GM12891 (cell line): ENCODE measurements at regions not wholly inside any gene's neighbourhood (a gene's known extent, or its start where the extent isn't known, plus 50 kb on each side); places are given as distances from the start of the nearest gene placed in this dataset.

Experiments
- DNase-seq: peaks from one replicate; pipeline ENCODE4 v3.0.0; 2011; ENCODE audit warnings: low spot score; ENCODE audit not compliant: insufficient read length
- FAIRE-seq: peaks from 2 replicates; lab custom pipeline; 2011; peaks lifted over from hg19 to GRCh38; lab: Jason Lieb, UNC
- PAX5 ChIP-seq: IDR thresholded peaks from 2 replicates; pipeline ENCODE4 v1.6.1; 2011; ENCODE audit warnings: low read length, moderate library complexity, mild to moderate bottlenecking; ENCODE audit not compliant: insufficient read depth, severe bottlenecking
- POLR2A ChIP-seq: IDR thresholded peaks from 2 replicates; pipeline ENCODE4 v1.6.1; 2011; ENCODE audit warnings: low read depth, low read length, control low read depth
- POLR2AphosphoS5 ChIP-seq: IDR thresholded peaks from 2 replicates; pipeline ENCODE4 v1.6.1; 2011; ENCODE audit warnings: low read depth, low read length, control low read depth
- POU2F2 ChIP-seq: IDR thresholded peaks from 2 replicates; pipeline ENCODE4 v1.6.1; 2011; ENCODE audit warnings: low read depth, mild to moderate bottlenecking, control low read depth, low read length, moderate library complexity
- SPI1 ChIP-seq: IDR thresholded peaks from 2 replicates; pipeline ENCODE4 v1.6.1; 2011; ENCODE audit warnings: low read depth, low read length, control low read depth
- TAF1 ChIP-seq: IDR thresholded peaks from 2 replicates; pipeline ENCODE4 v1.6.1; 2011; ENCODE audit warnings: low read depth, low read length, control low read depth

DNA sequence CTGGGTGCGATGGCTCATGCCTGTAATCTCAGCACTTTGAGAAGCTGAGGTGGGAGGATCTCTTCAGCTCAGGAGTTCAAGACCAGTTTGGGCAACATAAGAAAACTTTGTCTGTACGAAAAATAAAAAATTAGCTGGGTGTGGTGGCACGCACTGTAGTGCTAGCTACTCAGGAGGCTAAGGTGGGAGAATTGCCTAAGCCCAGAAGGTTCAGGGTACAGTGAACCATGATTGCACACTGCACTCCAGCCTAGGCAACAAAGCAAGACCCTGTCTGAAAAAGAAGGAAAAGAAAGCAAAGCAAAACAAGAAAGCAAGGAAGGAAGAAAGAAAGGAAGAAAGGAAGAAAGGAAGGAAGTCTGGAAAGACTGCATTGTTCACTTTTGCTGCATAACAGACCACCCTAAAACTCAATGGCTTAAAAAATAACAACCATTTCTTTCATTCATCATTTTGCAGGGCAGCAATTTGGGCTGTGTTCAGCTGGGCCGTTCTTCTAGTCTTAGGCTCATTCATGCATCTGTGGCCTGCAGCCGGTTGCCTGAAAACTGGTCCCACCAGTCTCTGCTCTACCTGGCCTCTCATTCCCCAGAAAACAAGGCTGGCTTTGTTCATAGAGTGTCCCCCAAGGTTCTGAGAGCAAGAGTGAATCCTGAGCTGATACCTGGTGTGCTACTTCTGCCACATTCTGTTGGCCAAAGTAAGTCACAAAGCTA is 82.4 kb upstream of the MIER3 start:
- TF ChIP-seq TAF1, result no peak
- DNase-seq (no peak), FAIRE-seq (no peak)

DNA sequence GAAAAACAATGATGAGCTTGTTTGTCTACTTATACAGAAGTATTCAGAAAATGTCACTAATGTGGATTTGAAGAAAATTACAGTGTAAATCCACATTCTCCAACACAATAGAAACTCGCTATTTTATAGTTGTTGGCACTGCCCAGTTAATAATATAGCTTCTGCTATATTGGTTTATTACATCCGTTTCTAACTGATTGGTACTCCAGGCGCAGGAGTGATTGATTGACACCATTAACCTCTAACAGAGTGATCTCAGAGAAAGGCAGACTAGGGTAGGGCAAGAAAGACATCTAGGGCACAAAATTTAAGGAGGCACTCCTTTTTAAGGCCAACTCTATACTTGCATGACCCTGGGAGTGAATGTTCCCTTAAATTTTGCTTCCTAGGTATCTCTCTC is 84.0 kb upstream of the MIER3 start:
- FAIRE-seq (no peak), DNase-seq (no peak)
- TF ChIP-seq TAF1, result no peak
- no peak for TF ChIP-seq POLR2AphosphoS5
- no peak for TF ChIP-seq SPI1
- no peak for TF ChIP-seq PAX5
- no peak for TF ChIP-seq POU2F2
- no peak for TF ChIP-seq POLR2A

DNA sequence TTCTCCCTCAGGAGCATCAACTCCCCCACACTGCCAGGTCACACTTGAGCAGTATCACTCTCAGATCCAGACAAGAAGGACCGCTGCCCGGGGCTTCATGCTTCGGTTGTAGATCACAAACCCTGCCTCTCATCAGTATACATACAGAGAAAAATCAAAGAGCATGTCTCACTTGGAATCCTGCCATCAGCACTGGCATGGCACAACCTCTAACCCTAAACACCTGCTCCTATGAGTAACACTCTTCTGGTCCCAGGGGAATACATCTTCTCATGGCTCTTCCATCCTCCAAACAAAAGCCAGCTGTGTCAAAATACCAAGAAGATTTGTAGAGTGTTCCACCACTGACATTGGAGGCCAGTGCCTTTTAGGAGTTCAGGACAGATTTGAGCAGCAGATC is 84.8 kb upstream of the MIER3 start:
- no peak for FAIRE-seq
- no peak for TF ChIP-seq PAX5
- TF ChIP-seq POLR2A, result no peak
- TF ChIP-seq POU2F2, result no peak
- TF ChIP-seq POLR2AphosphoS5, result no peak
- no peak for TF ChIP-seq SPI1
- no peak for TF ChIP-seq TAF1
- DNase-seq, result no peak

DNA sequence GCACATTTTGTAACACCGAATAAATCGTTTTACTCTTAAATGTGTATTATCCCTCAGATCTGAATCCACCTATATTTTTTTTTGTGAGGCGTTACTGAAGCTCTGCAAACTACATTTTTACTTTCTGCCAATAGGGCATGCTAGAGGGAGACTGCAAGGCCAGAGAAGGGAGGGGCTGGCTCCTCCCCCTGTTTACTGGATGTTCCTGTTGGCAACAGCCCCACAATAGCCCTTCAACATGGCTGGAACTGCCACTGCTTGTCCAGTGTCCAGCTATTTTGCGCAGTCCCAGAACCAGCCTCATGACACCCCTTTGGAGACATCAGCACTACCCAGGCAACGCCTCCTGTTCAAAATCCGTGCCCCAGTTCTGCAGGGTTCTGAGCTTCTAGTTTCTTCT is 85.4 kb upstream of the MIER3 start:
- DNase-seq (no peak), FAIRE-seq (no peak)
- TF ChIP-seq POLR2A (no peak), SPI1 (no peak), POLR2AphosphoS5 (no peak), POU2F2 (no peak), PAX5 (no peak), TAF1 (no peak)

DNA sequence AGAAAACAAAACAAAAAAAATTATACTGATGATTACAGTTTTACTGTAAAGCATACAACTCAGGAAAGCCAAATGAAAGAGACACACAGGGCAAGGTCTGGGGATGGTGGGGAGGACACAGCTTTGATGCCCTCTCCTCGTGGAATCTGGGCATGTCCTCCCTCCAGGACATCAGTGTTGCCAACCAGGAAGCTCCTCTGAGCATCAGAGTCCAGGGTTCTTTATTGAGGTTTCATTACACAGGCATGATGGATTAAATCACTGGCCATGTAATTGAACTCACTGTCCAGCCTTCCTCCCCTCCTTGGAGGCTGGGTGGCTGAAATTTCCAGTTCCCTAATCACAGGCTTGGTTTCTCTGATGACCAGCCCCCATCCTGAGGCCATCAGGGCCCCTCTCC is 89.6 kb upstream of the MIER3 start:
- DNase-seq, result no peak
- FAIRE-seq, result no peak
- no peak for TF ChIP-seq PAX5
- no peak for TF ChIP-seq POLR2AphosphoS5

DNA sequence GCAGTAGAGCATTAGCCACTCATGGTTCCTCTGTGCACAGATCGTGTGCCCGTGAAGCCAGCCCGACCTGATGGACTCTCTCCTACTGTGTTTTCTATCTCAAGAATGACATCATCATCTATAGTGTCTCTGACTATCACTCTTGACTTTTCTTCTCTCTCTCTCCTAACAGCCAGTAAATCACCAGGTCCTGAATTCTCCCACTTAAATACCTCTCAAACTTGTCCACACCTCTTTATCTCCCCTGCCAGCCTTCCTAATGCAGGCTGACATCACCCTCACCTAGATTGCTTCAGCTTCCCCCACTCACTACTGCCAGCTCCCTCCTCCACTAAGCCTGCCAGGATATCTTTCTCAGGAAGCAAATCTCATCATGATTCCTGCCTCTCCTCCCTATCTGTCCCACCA is 90.6 kb upstream of the MIER3 start:
- FAIRE-seq (no peak), DNase-seq (no peak)
- TF ChIP-seq POU2F2, result no peak
- no peak for TF ChIP-seq SPI1
- TF ChIP-seq TAF1, result no peak
- TF ChIP-seq PAX5, result no peak
- no peak for TF ChIP-seq POLR2A
- TF ChIP-seq POLR2AphosphoS5, result no peak

DNA sequence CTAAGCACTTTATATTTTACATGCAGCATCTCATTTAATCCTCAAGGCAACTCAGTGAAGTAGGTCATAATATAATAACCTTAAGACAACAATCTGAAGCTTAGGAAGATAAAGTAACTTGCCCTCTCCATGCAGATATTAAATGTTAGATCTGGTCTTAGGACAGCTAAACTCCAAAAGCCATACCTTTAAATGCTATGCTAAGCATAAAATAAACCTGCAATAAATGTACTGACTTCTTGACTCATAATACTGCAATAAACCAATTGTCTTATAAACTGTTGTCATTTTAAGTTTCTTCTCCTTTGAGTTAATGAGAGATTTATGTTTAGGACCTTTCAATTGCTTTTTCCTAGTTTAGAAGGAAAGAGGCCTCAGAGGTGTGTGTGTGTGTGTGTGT is 102.2 kb upstream of the MIER3 start:
- FAIRE-seq (no peak), DNase-seq (no peak)
- no peak for TF ChIP-seq TAF1
- no peak for TF ChIP-seq PAX5
- TF ChIP-seq SPI1, result no peak
- TF ChIP-seq POLR2AphosphoS5, result no peak
- TF ChIP-seq POU2F2, result no peak

DNA sequence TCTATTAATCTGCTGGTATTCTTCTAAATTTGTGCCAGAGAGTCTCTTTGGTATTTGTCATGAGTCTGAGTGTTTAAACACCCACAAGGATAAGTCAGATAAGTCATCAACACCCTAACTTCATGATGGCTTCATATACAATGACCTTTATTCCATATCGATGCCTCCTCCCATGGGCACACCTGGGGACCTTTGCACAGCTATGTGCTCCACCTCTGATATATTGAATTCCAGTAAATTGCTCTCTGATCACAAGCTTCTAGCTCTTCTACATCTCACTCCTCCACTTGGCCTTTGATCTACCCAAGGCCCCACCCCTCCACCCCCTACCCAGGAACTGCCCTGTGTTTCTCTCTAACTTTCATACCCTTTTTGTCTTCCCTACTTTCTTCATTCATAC is 102.7 kb upstream of the MIER3 start:
- DNase-seq, result no peak
- no peak for TF ChIP-seq TAF1
- TF ChIP-seq PAX5, result no peak
- no peak for TF ChIP-seq POLR2A
- no peak for TF ChIP-seq POLR2AphosphoS5
- no peak for TF ChIP-seq SPI1
- no peak for TF ChIP-seq POU2F2
- FAIRE-seq, result no peak

DNA sequence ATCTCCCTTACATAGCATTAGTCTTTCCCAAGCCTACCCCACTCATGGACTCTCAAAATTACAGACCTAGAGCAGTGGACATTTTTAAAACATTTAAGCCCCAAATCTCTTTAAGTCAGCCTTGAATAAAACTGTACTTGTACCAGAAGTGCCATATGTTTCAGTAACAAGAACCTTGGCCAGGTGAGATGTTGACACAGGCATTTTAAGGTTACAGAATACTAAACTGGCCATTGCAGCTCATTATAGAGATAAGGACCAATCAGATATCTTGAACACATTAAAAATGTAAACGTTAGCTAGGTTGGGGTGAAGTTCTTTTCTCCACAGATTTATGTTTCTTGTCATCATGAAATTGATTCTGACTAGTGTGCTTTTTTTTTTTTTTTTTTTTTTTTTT is 103.8 kb upstream of the MIER3 start:
- no peak for DNase-seq
- FAIRE-seq, result no peak
- no peak for TF ChIP-seq POU2F2
- TF ChIP-seq SPI1, result no peak
- TF ChIP-seq TAF1, result no peak
- TF ChIP-seq PAX5, result no peak
- no peak for TF ChIP-seq POLR2A
- no peak for TF ChIP-seq POLR2AphosphoS5

DNA sequence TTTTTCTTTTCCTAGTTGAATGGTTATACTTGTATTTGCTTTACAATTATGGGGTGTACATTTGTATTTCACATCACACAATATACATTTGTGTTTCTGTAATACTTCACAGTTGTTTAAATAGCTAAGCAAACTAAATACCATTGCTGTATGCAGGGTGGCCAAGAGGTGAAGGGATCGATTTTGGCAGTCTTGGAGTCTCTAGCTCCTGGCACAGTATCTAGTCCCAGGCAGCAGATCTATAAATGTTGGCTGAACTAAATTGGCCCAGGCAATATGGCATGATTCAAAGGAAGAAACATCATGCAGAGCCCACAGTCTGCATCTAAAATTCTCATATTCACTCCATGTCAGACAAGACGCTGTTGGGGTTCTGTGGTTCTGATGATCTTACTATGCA is 110.1 kb upstream of the GPBP1 start:
- TF ChIP-seq TAF1, result no peak
- no peak for TF ChIP-seq POLR2AphosphoS5
- DNase-seq (no peak), FAIRE-seq (no peak)

DNA sequence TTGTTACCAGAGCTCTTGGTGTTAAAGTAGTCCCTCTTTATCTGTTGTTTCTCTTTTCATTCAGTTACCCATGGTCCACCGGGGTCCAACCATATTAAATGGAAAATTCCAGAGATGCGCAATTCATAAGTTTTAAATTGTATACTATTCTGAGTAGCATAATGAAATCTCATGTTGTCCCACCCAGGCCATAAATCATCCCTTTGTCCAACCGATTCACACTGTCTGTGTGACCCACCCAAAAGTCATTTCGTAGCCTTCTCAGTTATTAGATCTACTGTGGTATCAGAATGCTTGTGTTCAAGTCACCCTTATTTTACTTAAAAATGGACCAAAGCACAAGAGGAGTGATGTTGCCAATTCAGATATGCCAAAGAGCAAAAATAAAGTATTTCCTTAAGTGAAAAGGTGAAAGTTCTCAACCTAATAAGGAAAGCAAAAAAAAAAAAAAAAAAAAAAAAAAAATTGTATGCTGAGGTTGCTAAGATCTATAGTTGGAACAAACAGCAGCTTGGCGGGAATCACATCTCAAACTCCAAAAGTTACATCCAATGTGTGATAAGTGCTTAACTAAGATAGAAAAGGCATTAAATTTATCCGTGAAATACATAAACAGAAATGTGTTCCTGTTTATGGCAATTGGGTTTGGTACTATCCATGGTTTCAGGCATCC is 106.8 kb upstream of the GPBP1 start:
- TF ChIP-seq PAX5 (no peak), TAF1 (no peak), POLR2A (no peak), POLR2AphosphoS5 (no peak), SPI1 (no peak), POU2F2 (no peak)
- no peak for FAIRE-seq

More for the DNA sequence above, 106.8 kb upstream of the GPBP1 start:
- no peak for DNase-seq
